22Rv1 (cell line): ENCODE measurements at regions not wholly inside any gene's neighbourhood (a gene's known extent, or its start where the extent isn't known, plus 50 kb on each side); places are given as distances from the start of the nearest gene placed in this dataset.

Experiments
- H3K27ac ChIP-seq: fragments of 450-650 bp; 2 replicates; pipeline ENCODE4 v1.5.1; 2017
- CTCF ChIP-seq: fragments of 450-650 bp; IDR thresholded peaks from 2 replicates; pipeline ENCODE4 v1.5.1; 2017; ENCODE audit warnings: mild to moderate bottlenecking
- ZFX ChIP-seq: fragments of 450-650 bp; IDR thresholded peaks from 2 replicates; pipeline ENCODE4 v1.6.1; 2017; ENCODE audit warnings: antibody characterized with exemption, borderline replicate concordance

- no peak overlapping the region for H3K27ac ChIP-seq
- TF ChIP-seq ZFX = no peak
- no peak for TF ChIP-seq CTCF
Observed at GRCh38 chr5:61821561-61821960, 484.4 kb upstream of the KIF2A start.

GRCh38 chr5:61822584-61822983 is 483.4 kb upstream of the KIF2A start:
- TF ChIP-seq ZFX = no peak
- no peak for TF ChIP-seq CTCF
- no peak overlapping the region for H3K27ac ChIP-seq

GRCh38 chr5:61823065-61823464 is 482.9 kb upstream of the KIF2A start:
- H3K27ac ChIP-seq = no peak overlapping the region
- TF ChIP-seq ZFX (no peak), CTCF (no peak)

- no peak for TF ChIP-seq CTCF
- H3K27ac ChIP-seq = no peak overlapping the region
Observed at GRCh38 chr5:61823781-61824180, 482.2 kb upstream of the KIF2A start.

- H3K27ac ChIP-seq = no peak overlapping the region
- TF ChIP-seq CTCF (no peak), ZFX (no peak)
Observed at GRCh38 chr5:61824396-61824795, 481.6 kb upstream of the KIF2A start.

- no peak overlapping the region for H3K27ac ChIP-seq
- TF ChIP-seq ZFX (no peak), CTCF (no peak)
Observed at GRCh38 chr5:61827445-61827975, 478.5 kb upstream of the KIF2A start.

GRCh38 chr5:61828856-61829255 is 477.1 kb upstream of the KIF2A start:
- TF ChIP-seq ZFX (no peak), CTCF (no peak)
- H3K27ac ChIP-seq = no peak overlapping the region
